ENCODE measurements at regions not wholly inside any gene's neighbourhood (a gene's known extent, or its start where the extent isn't known, plus 50 kb on each side); places are given as distances from the start of the nearest gene placed in this dataset.

DNA sequence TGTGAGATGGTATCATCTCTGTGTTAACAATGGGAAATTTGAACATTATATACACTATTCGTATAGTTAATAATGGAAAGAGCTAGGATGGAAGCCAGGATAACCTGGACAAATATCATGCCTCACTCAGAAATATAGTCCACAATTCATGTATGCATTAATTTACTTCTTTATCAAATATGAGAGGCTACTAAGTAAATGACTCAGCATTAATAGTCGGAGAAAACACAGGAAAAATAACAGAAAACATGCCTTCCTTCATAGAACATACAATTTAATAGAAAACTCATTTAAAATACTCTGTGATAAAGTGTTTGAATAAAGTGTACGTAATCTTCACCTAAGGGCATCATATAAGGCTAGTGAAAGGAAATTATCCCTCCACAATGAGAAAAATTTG, 383.4 kb upstream of the SLITRK5 start:
- Histone ChIP-seq H3K4me1 (ENCODE audit: control insufficient read depth, extremely low read depth, insufficient read depth, low read length) (no peaks in the 10 kb centered on the region), H4K20me1 (replicated peaks; ENCODE audit: control insufficient read depth, extremely low read depth, insufficient read depth, low read length) (no peaks in the 10 kb centered on the region), H3K27me3 (ENCODE audit: control insufficient read depth in 2 of 2, insufficient read depth in 2 of 2, low read length in 2 of 2) (no peaks in the 10 kb centered on the region), H2AFZ (ENCODE audit: low read depth, low read length) (no peak overlapping the region), H3K27ac (ENCODE audit: insufficient read depth, low read depth, low read length) (no peak overlapping the region), H3K79me2 (ENCODE audit: control insufficient read depth, insufficient read depth, low read length) (no peaks in the 10 kb centered on the region), H3K36me3 (ENCODE audit: control insufficient read depth in 2 of 2, extremely low read depth in 1 of 2, insufficient read depth in 2 of 2, low read length in 2 of 2) (no peaks in the 10 kb centered on the region), H3K9ac (replicated peaks; ENCODE audit: extremely low read depth, insufficient read depth, low read length) (no peak overlapping the region), H3K9me3 (replicated peaks; ENCODE audit: control insufficient read depth, insufficient read depth, low read length) (no peaks in the 10 kb centered on the region), H3K4me3 (replicated peaks in 1 of 3; ENCODE audit: insufficient read depth in 1 of 3, low read depth in 1 of 3, low read length in 3 of 3) (no peak overlapping the region), H3K9me1 (replicated peaks; ENCODE audit: control insufficient read depth, extremely low read depth, insufficient read depth, low read length) (no peaks in the 10 kb centered on the region), H3K4me2 (ENCODE audit: insufficient read depth, low read length) (no peak overlapping the region)
- intact Hi-C loops (cut with micrococcal nuclease) (no loop called here), dilution Hi-C loops (cut with MboI; ENCODE audit: extremely low pct_ligation_motif_present, low sequenced_read_pairs) (no loop called here)
- DNase-seq (ENCODE audit: low read depth, low spot score) (no peak), FAIRE-seq (no peak)
- CTCF ChIA-PET = no interaction called here
- BruUV-seq (replicated peaks) = no TSS peak
- TF ChIP-seq GATA2 (IDR thresholded peaks at IDR 0.05; ENCODE audit: insufficient read depth, insufficient read length, low read depth, low read length) = no peak
- no peak for TF ChIP-seq MAX (IDR thresholded peaks at IDR 0.05; ENCODE audit: insufficient read depth, insufficient read length)
- TF ChIP-seq JUN (IDR thresholded peaks at IDR 0.05; ENCODE audit: borderline replicate concordance, insufficient read depth, insufficient read length, low read depth) = no peak
- TF ChIP-seq, protein P1, sequence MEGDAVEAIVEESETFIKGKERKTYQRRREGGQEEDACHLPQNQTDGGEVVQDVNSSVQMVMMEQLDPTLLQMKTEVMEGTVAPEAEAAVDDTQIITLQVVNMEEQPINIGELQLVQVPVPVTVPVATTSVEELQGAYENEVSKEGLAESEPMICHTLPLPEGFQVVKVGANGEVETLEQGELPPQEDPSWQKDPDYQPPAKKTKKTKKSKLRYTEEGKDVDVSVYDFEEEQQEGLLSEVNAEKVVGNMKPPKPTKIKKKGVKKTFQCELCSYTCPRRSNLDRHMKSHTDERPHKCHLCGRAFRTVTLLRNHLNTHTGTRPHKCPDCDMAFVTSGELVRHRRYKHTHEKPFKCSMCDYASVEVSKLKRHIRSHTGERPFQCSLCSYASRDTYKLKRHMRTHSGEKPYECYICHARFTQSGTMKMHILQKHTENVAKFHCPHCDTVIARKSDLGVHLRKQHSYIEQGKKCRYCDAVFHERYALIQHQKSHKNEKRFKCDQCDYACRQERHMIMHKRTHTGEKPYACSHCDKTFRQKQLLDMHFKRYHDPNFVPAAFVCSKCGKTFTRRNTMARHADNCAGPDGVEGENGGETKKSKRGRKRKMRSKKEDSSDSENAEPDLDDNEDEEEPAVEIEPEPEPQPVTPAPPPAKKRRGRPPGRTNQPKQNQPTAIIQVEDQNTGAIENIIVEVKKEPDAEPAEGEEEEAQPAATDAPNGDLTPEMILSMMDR (IDR thresholded peaks at IDR 0.05; ENCODE audit: extremely low read depth in 1 of 2, insufficient read depth in 1 of 2, low read depth in 1 of 2, low read length in 2 of 2) = no peak
- TF ChIP-seq FOS (IDR thresholded peaks at IDR 0.05; ENCODE audit: borderline replicate concordance, insufficient read depth, low read length) = no peak
- no peak for TF ChIP-seq MYC (IDR thresholded peaks at IDR 0.05; ENCODE audit: low read depth, low read length)
- TF ChIP-seq EZH2 (IDR thresholded peaks at IDR 0.05; ENCODE audit: borderline replicate concordance, low read depth, low read length, severe bottlenecking) = no peak
- TF ChIP-seq POLR2A (IDR thresholded peaks at IDR 0.05; ENCODE audit: low read depth, low read length) = no peak
- TF ChIP-seq POLR2AphosphoS5 (IDR thresholded peaks at IDR 0.05; ENCODE audit: insufficient read depth, low read depth, low read length) = no peak
- POLR2A ChIA-PET = no interaction called here
